ENCODE measurements at regions not wholly inside any gene's neighbourhood (a gene's known extent, or its start where the extent isn't known, plus 50 kb on each side); places are given as distances from the start of the nearest gene placed in this dataset.

DNA sequence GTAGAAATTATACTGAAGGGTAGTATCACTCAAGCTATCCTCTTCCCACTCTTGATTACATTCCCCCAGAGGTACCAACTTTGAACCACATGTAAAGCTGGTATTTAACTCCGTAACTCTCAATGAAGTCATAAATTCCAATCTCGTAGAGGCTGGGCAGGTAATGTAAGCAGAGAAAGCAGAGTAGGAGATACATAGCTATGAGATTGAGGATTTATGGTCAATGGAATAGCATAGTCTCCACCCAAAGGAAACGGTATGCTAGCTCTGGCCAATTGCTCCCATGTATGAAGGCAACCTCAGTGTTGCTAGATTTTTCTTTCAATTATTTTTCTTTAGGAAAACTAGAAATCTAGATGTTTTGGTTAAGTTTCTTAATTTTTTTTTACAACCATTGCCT, 163.1 kb upstream of the NRIP1 start:
- TF ChIP-seq CSDC2 (CRISPR knock-in tag; IDR thresholded peaks at IDR 0.05), result no peak
- TF ChIP-seq ZFP3 (CRISPR knock-in tag; IDR thresholded peaks at IDR 0.05), result no peak
- no peak for TF ChIP-seq ZFP30 (CRISPR knock-in tag; IDR thresholded peaks at IDR 0.05)
- TF ChIP-seq ZC3H10 (CRISPR knock-in tag; IDR thresholded peaks at IDR 0.05), result no peak
- TF ChIP-seq, protein P1, sequence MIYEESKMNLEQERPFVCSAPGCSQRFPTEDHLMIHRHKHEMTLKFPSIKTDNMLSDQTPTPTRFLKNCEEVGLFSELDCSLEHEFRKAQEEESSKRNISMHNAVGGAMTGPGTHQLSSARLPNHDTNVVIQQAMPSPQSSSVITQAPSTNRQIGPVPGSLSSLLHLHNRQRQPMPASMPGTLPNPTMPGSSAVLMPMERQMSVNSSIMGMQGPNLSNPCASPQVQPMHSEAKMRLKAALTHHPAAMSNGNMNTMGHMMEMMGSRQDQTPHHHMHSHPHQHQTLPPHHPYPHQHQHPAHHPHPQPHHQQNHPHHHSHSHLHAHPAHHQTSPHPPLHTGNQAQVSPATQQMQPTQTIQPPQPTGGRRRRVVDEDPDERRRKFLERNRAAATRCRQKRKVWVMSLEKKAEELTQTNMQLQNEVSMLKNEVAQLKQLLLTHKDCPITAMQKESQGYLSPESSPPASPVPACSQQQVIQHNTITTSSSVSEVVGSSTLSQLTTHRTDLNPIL (CRISPR knock-in tag; IDR thresholded peaks at IDR 0.05; ENCODE audit: low read depth), result no peak
- no peak for TF ChIP-seq ZNF565 (CRISPR knock-in tag; conservative IDR thresholded peaks at IDR 0.05; ENCODE audit: low read depth)
- TF ChIP-seq, protein P2, sequence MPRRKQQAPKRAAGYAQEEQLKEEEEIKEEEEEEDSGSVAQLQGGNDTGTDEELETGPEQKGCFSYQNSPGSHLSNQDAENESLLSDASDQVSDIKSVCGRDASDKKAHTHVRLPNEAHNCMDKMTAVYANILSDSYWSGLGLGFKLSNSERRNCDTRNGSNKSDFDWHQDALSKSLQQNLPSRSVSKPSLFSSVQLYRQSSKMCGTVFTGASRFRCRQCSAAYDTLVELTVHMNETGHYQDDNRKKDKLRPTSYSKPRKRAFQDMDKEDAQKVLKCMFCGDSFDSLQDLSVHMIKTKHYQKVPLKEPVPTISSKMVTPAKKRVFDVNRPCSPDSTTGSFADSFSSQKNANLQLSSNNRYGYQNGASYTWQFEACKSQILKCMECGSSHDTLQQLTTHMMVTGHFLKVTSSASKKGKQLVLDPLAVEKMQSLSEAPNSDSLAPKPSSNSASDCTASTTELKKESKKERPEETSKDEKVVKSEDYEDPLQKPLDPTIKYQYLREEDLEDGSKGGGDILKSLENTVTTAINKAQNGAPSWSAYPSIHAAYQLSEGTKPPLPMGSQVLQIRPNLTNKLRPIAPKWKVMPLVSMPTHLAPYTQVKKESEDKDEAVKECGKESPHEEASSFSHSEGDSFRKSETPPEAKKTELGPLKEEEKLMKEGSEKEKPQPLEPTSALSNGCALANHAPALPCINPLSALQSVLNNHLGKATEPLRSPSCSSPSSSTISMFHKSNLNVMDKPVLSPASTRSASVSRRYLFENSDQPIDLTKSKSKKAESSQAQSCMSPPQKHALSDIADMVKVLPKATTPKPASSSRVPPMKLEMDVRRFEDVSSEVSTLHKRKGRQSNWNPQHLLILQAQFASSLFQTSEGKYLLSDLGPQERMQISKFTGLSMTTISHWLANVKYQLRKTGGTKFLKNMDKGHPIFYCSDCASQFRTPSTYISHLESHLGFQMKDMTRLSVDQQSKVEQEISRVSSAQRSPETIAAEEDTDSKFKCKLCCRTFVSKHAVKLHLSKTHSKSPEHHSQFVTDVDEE (CRISPR knock-in tag; IDR thresholded peaks at IDR 0.05), result no peak
- TF ChIP-seq, protein P3, sequence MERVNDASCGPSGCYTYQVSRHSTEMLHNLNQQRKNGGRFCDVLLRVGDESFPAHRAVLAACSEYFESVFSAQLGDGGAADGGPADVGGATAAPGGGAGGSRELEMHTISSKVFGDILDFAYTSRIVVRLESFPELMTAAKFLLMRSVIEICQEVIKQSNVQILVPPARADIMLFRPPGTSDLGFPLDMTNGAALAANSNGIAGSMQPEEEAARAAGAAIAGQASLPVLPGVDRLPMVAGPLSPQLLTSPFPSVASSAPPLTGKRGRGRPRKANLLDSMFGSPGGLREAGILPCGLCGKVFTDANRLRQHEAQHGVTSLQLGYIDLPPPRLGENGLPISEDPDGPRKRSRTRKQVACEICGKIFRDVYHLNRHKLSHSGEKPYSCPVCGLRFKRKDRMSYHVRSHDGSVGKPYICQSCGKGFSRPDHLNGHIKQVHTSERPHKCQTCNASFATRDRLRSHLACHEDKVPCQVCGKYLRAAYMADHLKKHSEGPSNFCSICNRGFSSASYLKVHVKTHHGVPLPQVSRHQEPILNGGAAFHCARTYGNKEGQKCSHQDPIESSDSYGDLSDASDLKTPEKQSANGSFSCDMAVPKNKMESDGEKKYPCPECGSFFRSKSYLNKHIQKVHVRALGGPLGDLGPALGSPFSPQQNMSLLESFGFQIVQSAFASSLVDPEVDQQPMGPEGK (CRISPR knock-in tag; IDR thresholded peaks at IDR 0.05; ENCODE audit: borderline replicate concordance), result no peak

All from SK-N-SH treated with all-trans-retinoic acid at 6 μM for 48 hours (cell line).